Astrocyte (in vitro differentiated cells and primary cell): ENCODE measurements at regions not wholly inside any gene's neighbourhood (a gene's known extent, or its start where the extent isn't known, plus 50 kb on each side); places are given as distances from the start of the nearest gene placed in this dataset.

Experiments used
- CTCF ChIP-seq: IDR thresholded peaks from 2 replicates; pipeline ENCODE4 v1.5.1; 2011; ENCODE audit warnings: low read depth, mild to moderate bottlenecking, inconsistent platforms, low read length, moderate library complexity; ENCODE audit not compliant: insufficient read depth
- EZH2 ChIP-seq: IDR thresholded peaks from 2 replicates; pipeline ENCODE4 v1.6.1; 2012; ENCODE audit warnings: mild to moderate bottlenecking, low read length, inconsistent platforms; ENCODE audit not compliant: insufficient read depth

GRCh38 chr6:839201-839600 lies 146.3 kb upstream of the EXOC2 start:
- no peak for TF ChIP-seq CTCF
- TF ChIP-seq EZH2 = no peak
